AG10803 (cell line): ENCODE measurements at regions not wholly inside any gene's neighbourhood (a gene's known extent, or its start where the extent isn't known, plus 50 kb on each side); places are given as distances from the start of the nearest gene placed in this dataset.

Source experiments
- DNase-seq: peaks from one replicate; pipeline ENCODE4 v3.0.0; 2010; ENCODE audit warnings: low read depth
- H3K4me3 ChIP-seq: 2 replicates; pipeline ENCODE4 v1.5.1; 2011; ENCODE audit warnings: mild to moderate bottlenecking, low read length, control low read depth
- CTCF ChIP-seq: conservative IDR thresholded peaks from 2 replicates; pipeline ENCODE4 v1.5.1; 2011; ENCODE audit warnings: mild to moderate bottlenecking, low read length, control low read depth, inconsistent platforms

DNA sequence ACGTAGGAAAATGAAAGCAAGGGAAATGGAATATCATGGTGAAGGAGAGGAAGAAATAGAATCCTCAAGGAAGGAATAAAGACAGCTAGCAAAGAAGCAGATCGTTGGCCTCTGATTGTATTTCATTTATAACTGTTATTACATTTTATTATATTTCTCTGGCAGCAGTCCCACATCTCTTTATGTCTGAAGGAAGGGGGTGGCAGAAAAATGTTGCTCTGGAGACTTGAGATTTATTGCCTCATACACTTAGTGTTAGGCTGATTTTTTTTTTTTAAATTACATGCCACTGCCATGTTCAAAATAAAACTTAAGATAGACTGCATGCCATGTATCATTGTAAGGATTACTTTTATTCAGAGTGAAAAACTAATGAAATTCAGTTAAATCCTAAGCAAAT is 971.7 kb upstream of the CHORDC1 start:
- TF ChIP-seq CTCF = no peak
- DNase-seq = no peak
- H3K4me3 ChIP-seq = no peak overlapping the region

GRCh38 chr11:91188484-91188883 is 965.6 kb upstream of the CHORDC1 start:
- no peak for TF ChIP-seq CTCF
- no peak overlapping the region for H3K4me3 ChIP-seq
- no peak for DNase-seq

DNA sequence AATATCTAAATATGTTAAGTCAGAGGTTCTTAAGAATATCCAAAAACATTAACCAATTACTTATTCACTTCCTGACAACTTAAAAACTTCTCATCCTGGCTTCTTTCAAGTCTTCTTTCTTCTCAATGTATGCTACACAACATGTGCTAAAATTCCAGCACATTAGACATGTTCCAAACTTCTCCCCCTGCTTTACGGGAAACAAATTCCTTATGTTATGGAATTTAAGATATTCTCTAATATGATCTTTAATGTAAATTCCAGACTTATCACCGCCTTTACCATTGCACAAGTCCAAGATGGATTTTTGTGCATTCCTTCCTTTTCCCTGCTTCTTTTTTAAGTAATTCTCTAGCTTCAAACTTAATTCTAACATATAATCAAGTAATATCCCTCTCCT is 964.5 kb upstream of the CHORDC1 start:
- H3K4me3 ChIP-seq = no peak overlapping the region
- DNase-seq = no peak
- TF ChIP-seq CTCF = no peak

- no peak overlapping the region for H3K4me3 ChIP-seq
- no peak for DNase-seq
- TF ChIP-seq CTCF = no peak
Measured at GRCh38 chr11:91178366-91178765, 955.5 kb upstream of the CHORDC1 start.

- DNase-seq = no peak
- TF ChIP-seq CTCF = no peak
- no peak overlapping the region for H3K4me3 ChIP-seq
Measured at GRCh38 chr11:91174734-91175133, 951.9 kb upstream of the CHORDC1 start.

- H3K4me3 ChIP-seq = no peak overlapping the region
- DNase-seq = no peak
- no peak for TF ChIP-seq CTCF
Measured at GRCh38 chr11:91174193-91174592, 951.3 kb upstream of the CHORDC1 start.

DNA sequence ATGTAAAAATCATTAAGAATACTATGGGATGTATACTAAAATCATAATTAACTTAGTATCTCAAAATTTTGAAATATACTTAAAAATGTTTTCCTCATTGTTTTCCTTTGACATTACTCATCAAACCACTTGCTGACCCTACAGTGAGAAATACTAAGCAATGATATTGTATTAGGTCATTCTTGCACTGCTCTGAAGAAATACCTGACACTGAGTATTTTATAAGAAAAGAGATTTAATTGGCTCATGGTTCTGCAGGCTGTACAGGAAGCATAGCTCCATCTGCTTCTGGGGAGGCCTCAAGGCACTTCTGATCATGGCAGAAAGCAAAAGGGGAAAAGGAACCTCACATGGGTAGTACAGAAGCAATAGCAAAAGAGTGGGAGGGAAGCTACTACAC is 950.9 kb upstream of the CHORDC1 start:
- H3K4me3 ChIP-seq = no peak overlapping the region
- TF ChIP-seq CTCF = no peak
- no peak for DNase-seq
